GM12892 (cell line): ENCODE measurements at regions not wholly inside any gene's neighbourhood (a gene's known extent, or its start where the extent isn't known, plus 50 kb on each side); places are given as distances from the start of the nearest gene placed in this dataset.

Experiments used
- POLR2A ChIP-seq: IDR thresholded peaks from 2 replicates; pipeline ENCODE4 v1.6.1; 2011; ENCODE audit warnings: low read depth, low read length, control low read depth
- POLR2AphosphoS5 ChIP-seq: IDR thresholded peaks from 2 replicates; pipeline ENCODE4 v1.6.1; 2011; ENCODE audit warnings: low read depth, low read length, control low read depth
- TAF1 ChIP-seq: IDR thresholded peaks from 2 replicates; pipeline ENCODE4 v1.6.1; 2011; ENCODE audit warnings: low read depth, mild to moderate bottlenecking, control low read depth, low read length, borderline replicate concordance

DNA sequence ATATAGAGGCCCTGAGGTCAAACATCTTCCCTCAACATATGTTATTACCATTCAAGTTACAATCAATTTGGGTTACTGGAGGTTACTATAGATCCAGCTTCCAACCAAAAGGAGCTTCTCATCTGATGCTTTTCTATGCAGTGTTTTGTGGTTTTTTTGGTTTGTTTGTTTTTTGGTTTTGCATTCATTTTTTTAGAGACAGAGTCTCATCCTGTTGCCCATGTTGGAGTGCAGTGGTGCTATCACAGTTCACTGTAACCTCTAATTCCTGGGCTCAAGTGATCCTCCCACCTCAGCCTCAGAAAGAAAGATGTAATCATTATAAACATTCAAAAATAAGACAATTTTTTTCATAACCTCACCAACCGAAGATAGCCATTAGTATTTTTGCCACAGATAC, 124.4 kb upstream of the JARID2 start:
- TF ChIP-seq POLR2A (no peak), POLR2AphosphoS5 (no peak), TAF1 (no peak)
